Esophagus muscularis mucosa (tissue), 4 donors: ENCODE measurements at regions not wholly inside any gene's neighbourhood (a gene's known extent, or its start where the extent isn't known, plus 50 kb on each side); places are given as distances from the start of the nearest gene placed in this dataset.

ENCODE experiments used
- DNase-seq: peaks from one replicate; pipeline ENCODE4 v3.0.0-alpha.2; 2017; ENCODE audit errors: extremely low spot score
- H3K27ac ChIP-seq, 4 donors: fragments of 200-600 bp; sonication (generic); replicated peaks in 1 of 4; 1 replicate in 3 of 4; 2 replicates in 1 of 4; pipeline ENCODE4 v1.5.1; 2016 to 2019; ENCODE audit warnings: mild to moderate bottlenecking in 1 of 4
- H3K27me3 ChIP-seq, 4 donors: fragments of 200-600 bp; sonication (generic); one replicate each; pipeline versions ENCODE4 v1.5.1 to v1.6.0; 2016 to 2019
- H3K36me3 ChIP-seq, 4 donors: fragments of 200-600 bp; sonication (generic); one replicate each; pipeline ENCODE4 v1.5.1; 2016 to 2019
- H3K4me1 ChIP-seq, 4 donors: fragments of 200-600 bp; sonication (generic); one replicate each; pipeline ENCODE4 v1.5.1; 2016 to 2019
- H3K4me3 ChIP-seq, 4 donors: fragments of 200-600 bp; sonication (generic); 1 replicate in 2 of 4; 2 replicates in 2 of 4; pipeline ENCODE4 v1.5.1; 2016 to 2019; ENCODE audit warnings: mild to moderate bottlenecking in 4 of 4, moderate library complexity in 1 of 4
- H3K9me3 ChIP-seq, 4 donors: fragments of 200-600 bp; sonication (generic); 1 replicate in 3 of 4; 2 replicates in 1 of 4; pipeline ENCODE4 v1.5.1; 2016 to 2019
- CTCF ChIP-seq, 3 experiments: fragments of 200-600 bp in 2 of 3; fragments of 450-650 bp in 1 of 3; sonication (generic) in 2 of 3; IDR thresholded peaks; one replicate each; pipeline ENCODE4 v1.5.1; 2017 to 2019; ENCODE audit warnings: antibody characterized with exemption in 3 of 3, mild to moderate bottlenecking in 2 of 3, moderate library complexity in 1 of 3
- EP300 ChIP-seq: sonication (generic); formaldehyde crosslinking; IDR thresholded peaks from one replicate; pipeline ENCODE4 v1.6.1; 2017; ENCODE audit warnings: antibody characterized with exemption
- POLR2A ChIP-seq: fragments of 450-650 bp; IDR thresholded peaks from one replicate; pipeline ENCODE4 v1.6.1; 2017; ENCODE audit warnings: antibody characterized with exemption, moderate library complexity, mild to moderate bottlenecking, low read depth
- POLR2AphosphoS5 ChIP-seq, 2 donors: sonication (generic); formaldehyde crosslinking; IDR thresholded peaks; one replicate each; pipeline ENCODE4 v1.6.1; 2017; ENCODE audit warnings: antibody characterized with exemption in 2 of 2
- WGBS: methylation state at CpG from one replicate; pipeline ENCODE4 v1.1.5; 2018; 5-methylcytosine and 5-hydroxymethylcytosine counted together
- intact Hi-C: fragments of 100-400 bp; cut with DNase I; formaldehyde crosslinking; loops from one replicate; pipeline ENCODE4 v1.15.1; 2023

GRCh38 chr1:67540025-67540732, 110.0 kb upstream of the SERBP1 start:
- Histone ChIP-seq H3K4me3 (no peak overlapping the region), H3K4me1 (peaks cover 0 to 6% (median 5%) of the 10 kb centered on the region in 4 donors), H3K9me3 (no peaks in the 10 kb centered on the region), H3K36me3 (no peaks in the 10 kb centered on the region), H3K27me3 (no peaks in the 10 kb centered on the region), H3K27ac (no peak overlapping the region)
- intact Hi-C loops, result no loop called here
- no peak for DNase-seq
- no peak for TF ChIP-seq EP300
- no peak for TF ChIP-seq POLR2A
- no peak for TF ChIP-seq POLR2AphosphoS5 (IDR thresholded peaks at IDR 0.05)
- no peak for TF ChIP-seq CTCF (IDR thresholded peaks at IDR 0.05)
- WGBS, result 88% methylated on average over 9 of the region's 9 CpGs

GRCh38 chr1:67540733-67541125, 110.5 kb upstream of the SERBP1 start:
- no peak for DNase-seq
- intact Hi-C loops, result no loop called here
- H3K4me1 ChIP-seq, result peaks cover 0 to under 1% (median 0%) of the 10 kb centered on the region in 4 donors
- H3K9me3 ChIP-seq, result no peaks in the 10 kb centered on the region
- H3K36me3 ChIP-seq, result no peaks in the 10 kb centered on the region
- H3K27ac ChIP-seq, result no peak overlapping the region
- H3K4me3 ChIP-seq, result no peak overlapping the region
- WGBS, result 86% methylated on average over 1 of the region's 1 CpG
- H3K27me3 ChIP-seq, result no peaks in the 10 kb centered on the region
- TF ChIP-seq EP300 (no peak), POLR2AphosphoS5 (IDR thresholded peaks at IDR 0.05) (no peak), POLR2A (no peak), CTCF (IDR thresholded peaks at IDR 0.05) (no peak)

- Histone ChIP-seq H3K36me3 (no peaks in the 10 kb centered on the region), H3K9me3 (no peaks in the 10 kb centered on the region), H3K4me1 (no peaks in the 10 kb centered on the region), H3K4me3 (no peak overlapping the region), H3K27ac (no peak overlapping the region), H3K27me3 (no peaks in the 10 kb centered on the region)
- WGBS, result no CpG with 5 or more reads among the region's 2 CpGs
- no peak for DNase-seq
- intact Hi-C loops, result no loop called here
- TF ChIP-seq CTCF (IDR thresholded peaks at IDR 0.05) (no peak), EP300 (no peak), POLR2A (no peak), POLR2AphosphoS5 (IDR thresholded peaks at IDR 0.05) (no peak)
Observed at GRCh38 chr1:67542747-67543146, 112.5 kb upstream of the SERBP1 start.

- Histone ChIP-seq H3K4me1 (no peaks in the 10 kb centered on the region), H3K36me3 (no peaks in the 10 kb centered on the region), H3K27me3 (no peaks in the 10 kb centered on the region), H3K4me3 (no peak overlapping the region), H3K9me3 (no peaks in the 10 kb centered on the region), H3K27ac (no peak overlapping the region)
- WGBS, result 97% methylated on average over 1 of the region's 1 CpG
- intact Hi-C loops, result no loop called here
- no peak for DNase-seq
- TF ChIP-seq EP300 (no peak), CTCF (IDR thresholded peaks at IDR 0.05) (no peak), POLR2AphosphoS5 (IDR thresholded peaks at IDR 0.05) (no peak), POLR2A (no peak)
Observed at GRCh38 chr1:67544921-67545320, 114.7 kb upstream of the SERBP1 start.

GRCh38 chr1:67545364-67545763, 115.2 kb upstream of the SERBP1 start:
- no peak overlapping the region for H3K27ac ChIP-seq
- no peak for TF ChIP-seq CTCF (IDR thresholded peaks at IDR 0.05)
- TF ChIP-seq POLR2AphosphoS5 (IDR thresholded peaks at IDR 0.05), result no peak
- no peak for TF ChIP-seq POLR2A
- H3K36me3 ChIP-seq, result no peaks in the 10 kb centered on the region
- H3K27me3 ChIP-seq, result no peaks in the 10 kb centered on the region
- intact Hi-C loops, result no loop called here
- no peak for DNase-seq
- 100% methylated on average over 1 of the region's 1 CpG for WGBS
- no peak overlapping the region for H3K4me3 ChIP-seq
- H3K9me3 ChIP-seq, result no peaks in the 10 kb centered on the region
- H3K4me1 ChIP-seq, result no peaks in the 10 kb centered on the region
